H1 (cell line): ENCODE measurements at regions not wholly inside any gene's neighbourhood (a gene's known extent, or its start where the extent isn't known, plus 50 kb on each side); places are given as distances from the start of the nearest gene placed in this dataset.

Experiments used
- BCL11A ChIP-seq, 2 experiments: IDR thresholded peaks; one replicate each; pipeline ENCODE4 v1.6.1; 2011; ENCODE audit warnings: low read depth in 2 of 2, low read length in 2 of 2, mild to moderate bottlenecking in 2 of 2
- CBX5 ChIP-seq: fragments of 300-800, 300-1000 bp; sonication (generic); IDR thresholded peaks from 2 replicates; pipeline ENCODE4 v1.7.1; 2016; ENCODE audit warnings: antibody characterized with exemption, low read length, low read depth
- EP300 ChIP-seq, 2 experiments: IDR thresholded peaks; 1 replicate in 1 of 2; 2 replicates in 1 of 2; pipeline ENCODE4 v1.6.1; 2011 to 2012; ENCODE audit warnings: low read depth in 2 of 2, low read length in 2 of 2, mild to moderate bottlenecking in 2 of 2, borderline replicate concordance in 1 of 2, inconsistent platforms in 1 of 2, moderate library complexity in 1 of 2
- RAD21 ChIP-seq, 2 experiments: IDR thresholded peaks in 1 of 2; conservative IDR thresholded peaks in 1 of 2; 2 replicates each; pipeline ENCODE4 v1.6.1; 2011; ENCODE audit warnings: low read depth in 2 of 2, low read length in 2 of 2, improper control_type of control experiment in 1 of 2, inconsistent platforms in 1 of 2, mild to moderate bottlenecking in 1 of 2, moderate library complexity in 1 of 2
- ZNF274 ChIP-seq: IDR thresholded peaks from 2 replicates; pipeline ENCODE4 v1.7.0; 2012; ENCODE audit warnings: low read length, borderline replicate concordance; ENCODE audit errors: extremely low read depth

- no peak for TF ChIP-seq EP300 (IDR thresholded peaks at IDR 0.05; ENCODE audit: borderline replicate concordance in 1 of 2, low read depth in 2 of 2, low read length in 2 of 2)
- TF ChIP-seq CBX5: no peak
- TF ChIP-seq RAD21 (IDR thresholded peaks at IDR 0.05 in 1 of 2, conservative IDR thresholded peaks at IDR 0.05 in 1 of 2; ENCODE audit: low read depth in 2 of 2, low read length in 2 of 2): no peak
- no peak for TF ChIP-seq BCL11A (IDR thresholded peaks at IDR 0.05; ENCODE audit: low read depth in 2 of 2, low read length in 2 of 2)
- TF ChIP-seq ZNF274: no peak
Observed at GRCh38 chr10:131847241-131847783, 53.5 kb upstream of the PPP2R2D start (continued).
